IPS-15b (cell line): ENCODE measurements at regions not wholly inside any gene's neighbourhood (a gene's known extent, or its start where the extent isn't known, plus 50 kb on each side); places are given as distances from the start of the nearest gene placed in this dataset.

Experiments
- H3K27me3 ChIP-seq: one replicate; pipeline ENCODE4 v1.6.1; 2013; ENCODE audit warnings: low read length; ENCODE audit not compliant: control insufficient read depth, insufficient read depth
- H3K36me3 ChIP-seq: one replicate; pipeline ENCODE4 v1.6.1; 2013; ENCODE audit warnings: low read length; ENCODE audit not compliant: control insufficient read depth, insufficient read depth
- H3K4me1 ChIP-seq: one replicate; pipeline ENCODE4 v1.6.1; 2013; ENCODE audit warnings: mild to moderate bottlenecking, low read length; ENCODE audit not compliant: control insufficient read depth, insufficient read depth
- H3K4me3 ChIP-seq: one replicate; pipeline ENCODE4 v1.5.1; 2013; ENCODE audit warnings: low read depth, low read length
- H3K9ac ChIP-seq: one replicate; pipeline ENCODE4 v1.6.1; 2013; ENCODE audit warnings: low read depth, mild to moderate bottlenecking, low read length
- H3K9me3 ChIP-seq: one replicate; pipeline ENCODE4 v1.6.1; 2013; ENCODE audit warnings: mild to moderate bottlenecking, low read length; ENCODE audit not compliant: control insufficient read depth, insufficient read depth

GRCh38 chr10:123297175-123297574 is 143.0 kb downstream of the BUB3 start:
- Histone ChIP-seq H3K9ac (no peak overlapping the region), H3K4me1 (no peaks in the 10 kb centered on the region), H3K9me3 (no peaks in the 10 kb centered on the region), H3K4me3 (no peak overlapping the region), H3K36me3 (no peaks in the 10 kb centered on the region), H3K27me3 (no peaks in the 10 kb centered on the region)

- Histone ChIP-seq H3K4me1 (no peaks in the 10 kb centered on the region), H3K27me3 (no peaks in the 10 kb centered on the region), H3K9ac (no peak overlapping the region), H3K4me3 (no peak overlapping the region), H3K9me3 (peaks cover 6% of the 10 kb centered on the region), H3K36me3 (no peaks in the 10 kb centered on the region)
Measured at GRCh38 chr10:123298583-123298982, 144.4 kb downstream of the BUB3 start.

- peaks cover 6% of the 10 kb centered on the region for H3K9me3 ChIP-seq
- no peaks in the 10 kb centered on the region for H3K36me3 ChIP-seq
- H3K9ac ChIP-seq: no peak overlapping the region
- H3K4me1 ChIP-seq: no peaks in the 10 kb centered on the region
- no peak overlapping the region for H3K4me3 ChIP-seq
- no peaks in the 10 kb centered on the region for H3K27me3 ChIP-seq
Measured at GRCh38 chr10:123299598-123299997, 145.4 kb downstream of the BUB3 start.

GRCh38 chr10:123301077-123301857 is 147.1 kb downstream of the BUB3 start:
- Histone ChIP-seq H3K27me3 (no peaks in the 10 kb centered on the region), H3K9ac (no peak overlapping the region), H3K4me1 (no peaks in the 10 kb centered on the region), H3K36me3 (no peaks in the 10 kb centered on the region), H3K9me3 (peaks cover 6% of the 10 kb centered on the region), H3K4me3 (no peak overlapping the region)

- no peak overlapping the region for H3K9ac ChIP-seq
- no peak overlapping the region for H3K4me3 ChIP-seq
- H3K9me3 ChIP-seq: peaks cover 6% of the 10 kb centered on the region
- no peaks in the 10 kb centered on the region for H3K36me3 ChIP-seq
- H3K4me1 ChIP-seq: no peaks in the 10 kb centered on the region
- H3K27me3 ChIP-seq: no peaks in the 10 kb centered on the region
Measured at GRCh38 chr10:123303581-123304337, 149.6 kb downstream of the BUB3 start.

- no peak overlapping the region for H3K9ac ChIP-seq
- peaks cover 6% of the 10 kb centered on the region for H3K9me3 ChIP-seq
- no peaks in the 10 kb centered on the region for H3K4me1 ChIP-seq
- no peak overlapping the region for H3K4me3 ChIP-seq
- H3K27me3 ChIP-seq: no peaks in the 10 kb centered on the region
- H3K36me3 ChIP-seq: no peaks in the 10 kb centered on the region
Measured at GRCh38 chr10:123305671-123306070, 151.5 kb downstream of the BUB3 start.

- Histone ChIP-seq H3K36me3 (no peaks in the 10 kb centered on the region), H3K4me1 (no peaks in the 10 kb centered on the region), H3K9me3 (peaks cover 6% of the 10 kb centered on the region), H3K4me3 (no peak overlapping the region), H3K27me3 (no peaks in the 10 kb centered on the region), H3K9ac (no peak overlapping the region)
Measured at GRCh38 chr10:123306290-123306689, 152.1 kb downstream of the BUB3 start.

- Histone ChIP-seq H3K27me3 (no peaks in the 10 kb centered on the region), H3K4me3 (no peak overlapping the region), H3K9ac (no peak overlapping the region), H3K36me3 (no peaks in the 10 kb centered on the region), H3K4me1 (no peaks in the 10 kb centered on the region), H3K9me3 (no peaks in the 10 kb centered on the region)
Measured at GRCh38 chr10:123309731-123310130, 155.5 kb downstream of the BUB3 start.

GRCh38 chr10:123316776-123317175 is 162.6 kb downstream of the BUB3 start:
- no peak overlapping the region for H3K9ac ChIP-seq
- no peaks in the 10 kb centered on the region for H3K36me3 ChIP-seq
- no peak overlapping the region for H3K4me3 ChIP-seq
- H3K4me1 ChIP-seq: no peaks in the 10 kb centered on the region
- H3K9me3 ChIP-seq: no peaks in the 10 kb centered on the region
- no peaks in the 10 kb centered on the region for H3K27me3 ChIP-seq

GRCh38 chr10:123318516-123318915 is 164.3 kb downstream of the BUB3 start:
- Histone ChIP-seq H3K36me3 (no peaks in the 10 kb centered on the region), H3K4me3 (no peak overlapping the region), H3K9me3 (no peaks in the 10 kb centered on the region), H3K4me1 (no peaks in the 10 kb centered on the region), H3K27me3 (no peaks in the 10 kb centered on the region), H3K9ac (no peak overlapping the region)

GRCh38 chr10:123320091-123320490 is 165.9 kb downstream of the BUB3 start:
- Histone ChIP-seq H3K4me3 (no peak overlapping the region), H3K9me3 (no peaks in the 10 kb centered on the region), H3K27me3 (no peaks in the 10 kb centered on the region), H3K9ac (no peak overlapping the region), H3K36me3 (no peaks in the 10 kb centered on the region), H3K4me1 (no peaks in the 10 kb centered on the region)

- Histone ChIP-seq H3K4me1 (no peaks in the 10 kb centered on the region), H3K9me3 (no peaks in the 10 kb centered on the region)
Measured at GRCh38 chr10:123323884-123324283, 169.7 kb downstream of the BUB3 start.

More at GRCh38 chr10:123323884-123324283, 169.7 kb downstream of the BUB3 start:
- no peak overlapping the region for H3K9ac ChIP-seq
- H3K27me3 ChIP-seq: no peaks in the 10 kb centered on the region
- H3K4me3 ChIP-seq: no peak overlapping the region
- H3K36me3 ChIP-seq: no peaks in the 10 kb centered on the region
